ENCODE measurements at regions not wholly inside any gene's neighbourhood (a gene's known extent, or its start where the extent isn't known, plus 50 kb on each side); places are given as distances from the start of the nearest gene placed in this dataset.

DNA sequence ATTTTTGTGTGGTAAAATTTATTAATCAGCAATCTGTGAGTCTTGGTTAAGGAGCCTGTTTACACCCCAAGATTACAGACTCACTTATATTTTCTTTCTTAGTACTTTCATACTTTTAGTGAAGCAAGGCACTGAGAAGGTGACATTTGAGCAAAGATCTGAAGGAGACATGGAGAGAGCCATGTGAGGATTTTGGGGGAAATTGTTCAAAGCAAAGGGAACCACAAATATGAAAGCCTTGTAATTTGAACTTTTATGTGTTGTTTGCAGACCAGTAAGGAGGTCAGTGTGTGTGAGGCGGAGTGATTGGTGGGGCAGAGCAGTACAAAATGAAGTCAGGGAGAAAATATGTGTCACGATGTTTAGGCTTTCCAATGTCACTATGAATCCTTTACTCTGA is 140.7 kb upstream of the KLF12 start:
- H3K9me3 ChIP-seq (ENCODE audit: insufficient read depth in 2 of 2, low read depth in 1 of 2, low read length in 1 of 2), result peaks cover 4 to 6% of the 10 kb centered on the region in 2 experiments; a peak in 2 of 4 replicates
- no peak overlapping the region for H3K23ac ChIP-seq (ENCODE audit: insufficient read length)
- H4K5ac ChIP-seq (ENCODE audit: insufficient read length, low read depth, low read length), result no peak overlapping the region
- no peaks in the 10 kb centered on the region for H3K79me1 ChIP-seq (ENCODE audit: low read depth, low read length)
- H3K27me3 ChIP-seq (replicated peaks in 1 of 4; ENCODE audit: control insufficient read depth in 3 of 4, extremely low read depth in 1 of 4, insufficient read depth in 3 of 4, low read length in 3 of 4), result no peaks in the 10 kb centered on the region
- DNase-seq (ENCODE audit: low read depth in 1 of 2, low spot score in 2 of 2) (no peak), FAIRE-seq (no peak)
- H3K18ac ChIP-seq (ENCODE audit: extremely low read depth, low read length), result no peak overlapping the region
- no peak overlapping the region for H3K14ac ChIP-seq (ENCODE audit: insufficient read length)
- ChIA-PET POLR2A (ENCODE audit: partially characterized antibody) (no interaction called here), CTCF (ENCODE audit: partially characterized antibody) (no interaction called here)
- no peak overlapping the region for H2AK5ac ChIP-seq (ENCODE audit: low read depth, low read length)
- H3K4ac ChIP-seq (replicated peaks; ENCODE audit: insufficient read length, low read depth, low read length), result no peak overlapping the region
- no peak overlapping the region for H2AFZ ChIP-seq (ENCODE audit: low read length)
- no peak overlapping the region for H4K91ac ChIP-seq (replicated peaks; ENCODE audit: insufficient read length, low read length)
- no peak overlapping the region for H3K4me3 ChIP-seq (ENCODE audit: extremely low read depth in 1 of 4, insufficient read depth in 2 of 4, low read depth in 3 of 4, low read length in 4 of 4)
- no peaks in the 10 kb centered on the region; a peak in 1 of 8 replicates for H3K36me3 ChIP-seq (ENCODE audit: control insufficient read depth in 2 of 4, insufficient read depth in 4 of 4, low read length in 3 of 4)
- H3K27ac ChIP-seq (ENCODE audit: low read depth, low read length), result no peak overlapping the region
- H2BK5ac ChIP-seq (ENCODE audit: low read depth, low read length), result no peak overlapping the region
- H4K20me1 ChIP-seq (replicated peaks in 1 of 2; ENCODE audit: control insufficient read depth in 1 of 2, insufficient read depth in 2 of 2, low read length in 2 of 2), result no peaks in the 10 kb centered on the region
- 83% methylated on average over 2 of the region's 2 CpGs; no CpG with 5 or more reads in 1 of the 2 experiments for WGBS, 2 experiments (ENCODE audit: extremely low coverage in 1 of 2, insufficient coverage in 1 of 2, insufficient read length in 1 of 2, insufficient replicate concordance in 2 of 2, low coverage in 1 of 2, low lambda C conversion rate in 2 of 2, missing lambda C conversion rate in 1 of 2)
- H4K8ac ChIP-seq (ENCODE audit: extremely low read depth, insufficient read depth, low read length), result no peak overlapping the region
- H2BK15ac ChIP-seq (ENCODE audit: low read length), result no peak overlapping the region
- no peak overlapping the region for H3K56ac ChIP-seq (replicated peaks; ENCODE audit: insufficient read length, low read depth, low read length)
- no peak for TF ChIP-seq CBX5 (IDR thresholded peaks at IDR 0.05; ENCODE audit: low read depth, low read length)
- TF ChIP-seq, protein P1, sequence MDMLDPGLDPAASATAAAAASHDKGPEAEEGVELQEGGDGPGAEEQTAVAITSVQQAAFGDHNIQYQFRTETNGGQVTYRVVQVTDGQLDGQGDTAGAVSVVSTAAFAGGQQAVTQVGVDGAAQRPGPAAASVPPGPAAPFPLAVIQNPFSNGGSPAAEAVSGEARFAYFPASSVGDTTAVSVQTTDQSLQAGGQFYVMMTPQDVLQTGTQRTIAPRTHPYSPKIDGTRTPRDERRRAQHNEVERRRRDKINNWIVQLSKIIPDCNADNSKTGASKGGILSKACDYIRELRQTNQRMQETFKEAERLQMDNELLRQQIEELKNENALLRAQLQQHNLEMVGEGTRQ (IDR thresholded peaks at IDR 0.05; ENCODE audit: low read length), result no peak
- TF ChIP-seq TEAD4 (IDR thresholded peaks at IDR 0.05; ENCODE audit: low read depth, low read length), result no peak
- H3K79me2 ChIP-seq (ENCODE audit: control insufficient read depth in 1 of 2, insufficient read depth in 2 of 2, low read length in 2 of 2), result no peaks in the 10 kb centered on the region
- H2BK12ac ChIP-seq (ENCODE audit: low read depth, low read length), result no peak overlapping the region
- H3K4me1 ChIP-seq (replicated peaks in 1 of 4; ENCODE audit: control insufficient read depth in 3 of 4, insufficient read depth in 4 of 4, low read length in 3 of 4), result no peaks in the 10 kb centered on the region
- no peak overlapping the region for H3K4me2 ChIP-seq (ENCODE audit: insufficient read depth in 1 of 2, low read depth in 2 of 2, low read length in 2 of 2)
- no peaks in the 10 kb centered on the region for H3K23me2 ChIP-seq (ENCODE audit: low read depth, low read length)
- H3K9ac ChIP-seq (replicated peaks in 1 of 4; ENCODE audit: extremely low read depth in 1 of 4, low read depth in 3 of 4, low read length in 3 of 4), result no peak overlapping the region
- H2BK120ac ChIP-seq (replicated peaks; ENCODE audit: low read depth, low read length), result no peak overlapping the region
- H2BK20ac ChIP-seq (ENCODE audit: low read length), result no peak overlapping the region
